GM12864 (cell line): ENCODE measurements at regions not wholly inside any gene's neighbourhood (a gene's known extent, or its start where the extent isn't known, plus 50 kb on each side); places are given as distances from the start of the nearest gene placed in this dataset.

Source experiments
- DNase-seq: peaks from one replicate; pipeline ENCODE4 v3.0.0-alpha.2; 2011; ENCODE audit warnings: low read depth
- H3K4me3 ChIP-seq: 2 replicates; pipeline ENCODE4 v1.5.1; 2011; ENCODE audit warnings: mild to moderate bottlenecking, low read depth, low read length, control low read depth
- CTCF ChIP-seq: IDR thresholded peaks from 2 replicates; pipeline ENCODE4 v1.5.1; 2011; ENCODE audit warnings: low read depth, mild to moderate bottlenecking, moderate library complexity, low read length, control low read depth, inconsistent platforms; ENCODE audit errors: missing control alignments

DNA sequence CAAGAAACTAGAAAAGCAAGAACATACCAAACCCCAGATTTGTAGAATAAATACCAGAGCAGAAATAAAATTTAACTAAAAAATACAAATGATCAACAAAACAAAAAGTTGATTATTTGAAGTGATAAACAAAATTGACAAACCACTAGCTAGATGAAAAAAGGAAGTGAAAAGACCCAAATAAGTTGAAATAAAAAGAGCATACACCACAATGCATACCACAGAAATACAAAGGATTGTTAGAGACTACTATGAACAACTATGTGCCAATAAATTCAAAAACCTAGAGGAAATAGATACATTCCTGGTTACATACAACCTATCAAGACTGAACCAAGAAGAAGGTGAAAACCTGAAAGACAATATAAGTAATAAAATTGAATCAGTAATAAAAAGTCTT is 333.4 kb downstream of the SH2D4B start:
- no peak for TF ChIP-seq CTCF
- no peak overlapping the region for H3K4me3 ChIP-seq
- DNase-seq, result no peak

- DNase-seq, result no peak
- no peak for TF ChIP-seq CTCF
- no peak overlapping the region for H3K4me3 ChIP-seq
Observed at GRCh38 chr10:80878330-80878729, 340.6 kb downstream of the SH2D4B start.

- no peak for DNase-seq
- no peak for TF ChIP-seq CTCF
- no peak overlapping the region for H3K4me3 ChIP-seq
Observed at GRCh38 chr10:80890146-80890545, 352.4 kb downstream of the SH2D4B start.

GRCh38 chr10:80893256-80893655 is 355.6 kb downstream of the SH2D4B start:
- H3K4me3 ChIP-seq, result no peak overlapping the region
- no peak for DNase-seq
- no peak for TF ChIP-seq CTCF

- TF ChIP-seq CTCF, result no peak
- DNase-seq, result no peak
- no peak overlapping the region for H3K4me3 ChIP-seq
Observed at GRCh38 chr10:80894311-80894791, 356.6 kb downstream of the SH2D4B start.

DNA sequence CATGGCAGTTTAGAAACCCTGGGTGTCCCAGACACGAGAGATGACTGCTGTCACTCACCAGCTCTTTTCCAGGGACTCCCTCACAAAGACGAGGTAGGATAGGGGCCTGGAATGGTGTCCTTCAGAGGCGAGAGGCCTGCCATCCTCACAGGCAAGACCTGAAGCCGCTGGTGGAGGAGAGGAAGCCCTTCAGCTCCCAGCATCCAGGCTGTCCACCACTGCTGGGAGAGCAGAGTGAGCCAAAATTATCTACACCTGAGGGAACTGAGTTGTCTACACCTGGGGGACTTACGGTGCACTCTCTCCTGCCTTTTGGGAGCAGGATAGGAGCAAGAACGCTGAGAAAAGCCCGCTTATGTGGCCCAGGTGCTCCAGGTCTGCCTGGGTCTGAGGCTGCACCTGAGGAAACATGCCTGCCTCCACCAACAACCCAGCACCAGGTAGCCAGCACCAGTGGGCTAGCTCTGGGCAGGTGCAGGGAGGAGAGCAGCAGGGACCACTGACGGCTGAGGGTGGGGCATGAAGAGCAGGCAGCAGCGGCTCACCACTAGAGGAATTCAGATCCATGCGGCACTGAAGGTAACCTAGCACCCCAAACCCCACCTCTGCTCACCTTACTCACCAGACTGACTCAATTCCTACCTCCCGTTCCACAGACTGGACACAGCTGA is 357.2 kb downstream of the SH2D4B start:
- H3K4me3 ChIP-seq, result no peak overlapping the region
- no peak for TF ChIP-seq CTCF
- no peak for DNase-seq

GRCh38 chr10:80896076-80896475 is 358.4 kb downstream of the SH2D4B start:
- no peak for DNase-seq
- no peak for TF ChIP-seq CTCF
- no peak overlapping the region for H3K4me3 ChIP-seq
